ENCODE measurements at regions not wholly inside any gene's neighbourhood (a gene's known extent, or its start where the extent isn't known, plus 50 kb on each side); places are given as distances from the start of the nearest gene placed in this dataset.

DNA sequence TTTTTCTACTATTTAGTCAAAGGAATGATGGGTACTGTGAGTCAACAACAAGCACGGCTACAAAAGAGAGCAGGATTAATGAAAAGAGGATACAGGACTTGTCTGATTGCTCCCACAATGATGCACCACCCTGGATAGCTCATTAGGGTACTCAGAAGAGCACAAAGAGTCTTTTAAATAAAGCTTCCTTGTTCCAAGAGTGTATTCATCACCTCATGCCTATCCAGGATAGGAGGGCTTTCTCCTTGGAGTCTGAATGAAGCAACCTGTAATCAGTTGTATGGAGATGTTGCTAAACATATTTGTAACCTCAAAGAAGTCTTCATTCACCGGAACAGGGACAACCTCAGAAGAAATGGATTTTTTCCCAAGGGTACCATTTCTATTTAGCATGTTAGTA is 219.5 kb upstream of the TMEM161B start:
- Histone ChIP-seq H3K4me2 (ENCODE audit: insufficient read depth, insufficient read length, low read length) (no peak overlapping the region), H3K9me3 (ENCODE audit: control insufficient read depth, low read depth, low read length) (no peaks in the 10 kb centered on the region)

More for the DNA sequence above, 219.5 kb upstream of the TMEM161B start:
- no peak overlapping the region for H2BK20ac ChIP-seq (ENCODE audit: low read depth, low read length, poor library complexity, severe bottlenecking)
- no peak overlapping the region for H3K9ac ChIP-seq (ENCODE audit: extremely low read depth, insufficient read length, low read length)
- WGBS (ENCODE audit: extremely low coverage, insufficient read length, low lambda C conversion rate) = no CpG with 5 or more reads among the region's 2 CpGs
- no peaks in the 10 kb centered on the region; the same call in 1 of the 2 replicates for H3K27me3 ChIP-seq (ENCODE audit: insufficient read depth, low read length)
- peaks cover 7% of the 10 kb centered on the region; the same call in 1 of the 2 replicates for H3K4me1 ChIP-seq (ENCODE audit: insufficient read depth, low read length)
- no peaks in the 10 kb centered on the region for H4K20me1 ChIP-seq (ENCODE audit: control insufficient read depth, insufficient read depth, insufficient read length)
- no peak overlapping the region for H2BK15ac ChIP-seq (ENCODE audit: low read depth, low read length)
- H3K4me1 Mint-ChIP-seq = peaks cover 42 to 60% of the 10 kb centered on the region in 2 experiments
- no peak overlapping the region for H4K91ac ChIP-seq (ENCODE audit: insufficient read length, low read depth, low read length)
- DNase-seq = no peak
- H3K9me3 Mint-ChIP-seq = no peaks in the 10 kb centered on the region
- no peaks in the 10 kb centered on the region for H3K23me2 ChIP-seq (ENCODE audit: insufficient read length, low read depth, low read length, poor library complexity, severe bottlenecking)
- no peaks in the 10 kb centered on the region for H3K79me1 ChIP-seq (ENCODE audit: insufficient read depth, low read depth, low read length, poor library complexity, severe bottlenecking)
- no peak overlapping the region for H3K14ac ChIP-seq (ENCODE audit: insufficient read depth, low read length)
- no peak overlapping the region for H3K18ac ChIP-seq (ENCODE audit: insufficient read length, low read depth, low read length)
- H2BK5ac ChIP-seq (ENCODE audit: insufficient read length, low read length) = no peak overlapping the region
- TF ChIP-seq CTCF (conservative IDR thresholded peaks at IDR 0.05) = no peak
- H2AFZ ChIP-seq (ENCODE audit: low read length) = no peak overlapping the region
- no peaks in the 10 kb centered on the region for H3K79me2 ChIP-seq (ENCODE audit: insufficient read depth, low read length)
- H3K4me3 Mint-ChIP-seq = no peak overlapping the region
- H3K27ac ChIP-seq (ENCODE audit: insufficient read length, low read depth, low read length) = no peak overlapping the region
- H3K27me3 Mint-ChIP-seq (ENCODE audit: low read depth) = no peaks in the 10 kb centered on the region
- H4K8ac ChIP-seq (replicated peaks; ENCODE audit: insufficient read length, low read depth, low read length) = no peak overlapping the region
- H3K36me3 Mint-ChIP-seq (ENCODE audit: insufficient read depth in 1 of 3, low read depth in 3 of 3) = no peaks in the 10 kb centered on the region
- H3K27ac Mint-ChIP-seq = no peak overlapping the region
- no peak overlapping the region for H3T11ph ChIP-seq (ENCODE audit: low read length)
- no peak overlapping the region for H2BK120ac ChIP-seq (ENCODE audit: low read depth, low read length, poor library complexity, severe bottlenecking)
- H2AK5ac ChIP-seq (ENCODE audit: insufficient read length, low read length) = no peak overlapping the region
- H4K5ac ChIP-seq (ENCODE audit: insufficient read length, low read depth, low read length) = no peak overlapping the region
- no peak overlapping the region for H3K4ac ChIP-seq (ENCODE audit: low read depth, low read length)
- no peak overlapping the region for H3K56ac ChIP-seq (ENCODE audit: insufficient read length, low read depth, low read length)
- H3K23ac ChIP-seq (ENCODE audit: insufficient read length, low read depth, low read length) = no peak overlapping the region
- H2BK12ac ChIP-seq (ENCODE audit: insufficient read length, low read depth, low read length) = no peak overlapping the region
